Natural killer cell (primary cell): ENCODE measurements at regions not wholly inside any gene's neighbourhood (a gene's known extent, or its start where the extent isn't known, plus 50 kb on each side); places are given as distances from the start of the nearest gene placed in this dataset.

Source experiments
- ATAC-seq, 3 donors: fragments of 150-1000 bp in 2 of 3; fragments of 200-7000 bp in 1 of 3; cut with Tn5 transposase; 1 replicate in 1 of 3; 2 replicates in 2 of 3; pipeline ENCODE4 v1.10.0; 2021; ENCODE audit warnings: mild to moderate bottlenecking in 2 of 3, moderate library complexity in 2 of 3
- DNase-seq, 2 donors: peaks; one replicate each; pipeline versions ENCODE4 v3.0.0 to v3.0.0-alpha.2; 2013 to 2021; ENCODE audit warnings: mixed read lengths in 1 of 2
- H3K27ac ChIP-seq: one replicate; pipeline ENCODE4 v1.5.1; 2013; ENCODE audit warnings: mild to moderate bottlenecking, low read length
- H3K27me3 ChIP-seq: one replicate; pipeline ENCODE4 v1.6.1; 2013; ENCODE audit warnings: low read length; ENCODE audit not compliant: control insufficient read depth, insufficient read depth
- H3K36me3 ChIP-seq: one replicate; pipeline ENCODE4 v1.6.1; 2013; ENCODE audit warnings: low read length; ENCODE audit not compliant: control insufficient read depth, insufficient read depth
- H3K4me1 ChIP-seq: one replicate; pipeline ENCODE4 v1.6.1; 2013; ENCODE audit warnings: low read length; ENCODE audit not compliant: control insufficient read depth, insufficient read depth
- H3K4me3 ChIP-seq: one replicate; pipeline ENCODE4 v1.5.1; 2013; ENCODE audit warnings: low read length
- H3K9me3 ChIP-seq: one replicate; pipeline ENCODE4 v1.6.1; 2013; ENCODE audit warnings: low read length; ENCODE audit not compliant: control insufficient read depth, insufficient read depth
- H3K27ac Mint-ChIP-seq, 2 donors: one replicate each; pipeline ENCODE4 v1.8.0; 2022; ENCODE audit warnings: mild to moderate bottlenecking in 2 of 2, mixed read lengths in 2 of 2, moderate library complexity in 1 of 2
- H3K27me3 Mint-ChIP-seq, 2 donors: one replicate each; pipeline ENCODE4 v1.8.0; 2022; ENCODE audit warnings: low read depth in 2 of 2, mixed read lengths in 2 of 2
- H3K36me3 Mint-ChIP-seq: one replicate; pipeline ENCODE4 v1.8.0; 2022; ENCODE audit warnings: mixed read lengths
- H3K4me1 Mint-ChIP-seq, 2 donors: one replicate each; pipeline ENCODE4 v1.8.0; 2022; ENCODE audit warnings: mixed read lengths in 2 of 2
- H3K4me3 Mint-ChIP-seq: one replicate; pipeline ENCODE4 v1.8.0; 2022; ENCODE audit warnings: mild to moderate bottlenecking, moderate library complexity, mixed read lengths
- H3K9me3 Mint-ChIP-seq, 2 donors: one replicate each; pipeline ENCODE4 v1.8.0; 2022; ENCODE audit warnings: mixed read lengths in 2 of 2
- WGBS: methylation state at CpG from one replicate; pipeline ENCODE4 v1.1.7; 2013; ENCODE audit warnings: missing lambda C conversion rate; ENCODE audit not compliant: insufficient coverage; 5-methylcytosine and 5-hydroxymethylcytosine counted together
- intact Hi-C: fragments of 100-400 bp; cut with micrococcal nuclease; formaldehyde crosslinking; loops from one replicate; pipeline ENCODE4 v1.14.2; 2022
- TF ChIP-seq, protein P1 (sequence below): fragments of 200-600 bp; IDR thresholded peaks from one replicate; pipeline ENCODE4 v1.8.0; 2022; ENCODE audit warnings: antibody characterized with exemption

GRCh38 chr14:42676636-42677035 lies 1070.0 kb downstream of the LRFN5 start:
- Mint-ChIP-seq H3K27me3 (no peaks in the 10 kb centered on the region), H3K27ac (no peak overlapping the region), H3K9me3 (peaks cover 13 to 23% of the 10 kb centered on the region in 2 donors), H3K36me3 (no peaks in the 10 kb centered on the region), H3K4me1 (no peaks in the 10 kb centered on the region), H3K4me3 (no peak overlapping the region)
- TF ChIP-seq, protein P1, sequence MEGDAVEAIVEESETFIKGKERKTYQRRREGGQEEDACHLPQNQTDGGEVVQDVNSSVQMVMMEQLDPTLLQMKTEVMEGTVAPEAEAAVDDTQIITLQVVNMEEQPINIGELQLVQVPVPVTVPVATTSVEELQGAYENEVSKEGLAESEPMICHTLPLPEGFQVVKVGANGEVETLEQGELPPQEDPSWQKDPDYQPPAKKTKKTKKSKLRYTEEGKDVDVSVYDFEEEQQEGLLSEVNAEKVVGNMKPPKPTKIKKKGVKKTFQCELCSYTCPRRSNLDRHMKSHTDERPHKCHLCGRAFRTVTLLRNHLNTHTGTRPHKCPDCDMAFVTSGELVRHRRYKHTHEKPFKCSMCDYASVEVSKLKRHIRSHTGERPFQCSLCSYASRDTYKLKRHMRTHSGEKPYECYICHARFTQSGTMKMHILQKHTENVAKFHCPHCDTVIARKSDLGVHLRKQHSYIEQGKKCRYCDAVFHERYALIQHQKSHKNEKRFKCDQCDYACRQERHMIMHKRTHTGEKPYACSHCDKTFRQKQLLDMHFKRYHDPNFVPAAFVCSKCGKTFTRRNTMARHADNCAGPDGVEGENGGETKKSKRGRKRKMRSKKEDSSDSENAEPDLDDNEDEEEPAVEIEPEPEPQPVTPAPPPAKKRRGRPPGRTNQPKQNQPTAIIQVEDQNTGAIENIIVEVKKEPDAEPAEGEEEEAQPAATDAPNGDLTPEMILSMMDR, result no peak
- intact Hi-C loops, result no loop called here
- WGBS, result 100% methylated on average over 1 of the region's 2 CpGs
- no peaks in the 10 kb centered on the region for H3K4me1 ChIP-seq
- no peak overlapping the region for H3K27ac ChIP-seq
- H3K36me3 ChIP-seq, result no peaks in the 10 kb centered on the region
- no peaks in the 10 kb centered on the region for H3K27me3 ChIP-seq
- ATAC-seq (no peak), DNase-seq (no peak)
- H3K4me3 ChIP-seq, result no peak overlapping the region
- H3K9me3 ChIP-seq, result no peaks in the 10 kb centered on the region

GRCh38 chr14:42673963-42674362 lies 1067.3 kb downstream of the LRFN5 start:
- no peaks in the 10 kb centered on the region for H3K4me1 Mint-ChIP-seq
- H3K9me3 Mint-ChIP-seq, result peaks cover 16 to 25% of the 10 kb centered on the region in 2 donors
- Histone ChIP-seq H3K27me3 (no peaks in the 10 kb centered on the region), H3K4me1 (no peaks in the 10 kb centered on the region), H3K4me3 (no peak overlapping the region), H3K27ac (no peak overlapping the region), H3K36me3 (no peaks in the 10 kb centered on the region), H3K9me3 (no peaks in the 10 kb centered on the region)
- H3K36me3 Mint-ChIP-seq, result no peaks in the 10 kb centered on the region
- TF ChIP-seq, protein P1, result no peak
- H3K27me3 Mint-ChIP-seq, result no peaks in the 10 kb centered on the region
- no peak overlapping the region for H3K4me3 Mint-ChIP-seq
- ATAC-seq, result no peak
- H3K27ac Mint-ChIP-seq, result no peak overlapping the region
- no peak for DNase-seq
- intact Hi-C loops, result no loop called here

DNA sequence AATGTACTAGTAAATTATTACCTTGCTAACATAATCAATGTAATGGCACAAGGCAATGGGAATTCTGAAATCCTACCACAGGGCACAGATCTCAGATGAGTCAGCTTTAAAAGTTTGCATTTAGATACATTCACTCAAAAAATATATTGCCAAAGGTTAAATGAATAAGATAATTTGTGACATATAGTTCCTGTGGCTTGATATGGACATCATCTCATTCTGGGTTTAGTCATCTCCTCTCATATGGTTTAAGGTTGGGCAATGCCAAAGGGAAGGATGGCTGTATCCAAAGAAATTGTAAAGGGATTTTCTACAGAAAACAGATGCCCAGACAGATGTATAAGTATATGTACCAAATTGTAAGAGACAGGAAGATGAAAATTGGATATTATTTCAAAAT lies 1065.0 kb downstream of the LRFN5 start:
- no peaks in the 10 kb centered on the region for H3K27me3 Mint-ChIP-seq
- H3K9me3 Mint-ChIP-seq, result peaks cover 18 to 33% of the 10 kb centered on the region in 2 donors
- no peaks in the 10 kb centered on the region for H3K4me1 ChIP-seq
- TF ChIP-seq, protein P1, result no peak
- no peaks in the 10 kb centered on the region for H3K4me1 Mint-ChIP-seq
- no peak overlapping the region for H3K27ac ChIP-seq
- no peak overlapping the region for H3K27ac Mint-ChIP-seq
- no peaks in the 10 kb centered on the region for H3K36me3 Mint-ChIP-seq
- ATAC-seq, result no peak
- no peak overlapping the region for H3K4me3 Mint-ChIP-seq
- DNase-seq, result no peak
- H3K36me3 ChIP-seq, result no peaks in the 10 kb centered on the region
- no peaks in the 10 kb centered on the region for H3K9me3 ChIP-seq
- no peaks in the 10 kb centered on the region for H3K27me3 ChIP-seq
- no peak overlapping the region for H3K4me3 ChIP-seq
- intact Hi-C loops, result no loop called here

DNA sequence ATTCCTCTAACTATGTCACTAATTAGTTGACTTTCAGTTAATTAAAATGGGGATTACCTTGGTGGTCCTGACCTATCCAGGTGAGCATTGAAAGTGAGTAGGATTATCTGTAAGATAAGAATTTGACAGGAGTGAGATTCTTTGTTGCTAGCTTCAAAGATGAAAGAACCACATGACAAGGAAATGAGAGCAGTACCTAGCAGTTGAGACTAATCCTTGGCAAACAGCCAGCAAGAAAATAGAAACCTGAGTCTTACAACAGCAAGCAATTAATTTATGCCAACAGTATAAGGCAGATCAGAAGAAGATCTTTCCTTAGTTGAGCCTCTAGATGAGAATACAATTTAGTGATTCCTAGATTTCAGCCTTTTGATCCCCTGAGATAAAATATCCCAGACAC lies 1058.4 kb downstream of the LRFN5 start:
- intact Hi-C loops, result no loop called here
- H3K36me3 Mint-ChIP-seq, result peaks cover 7% of the 10 kb centered on the region

More for the DNA sequence above, 1058.4 kb downstream of the LRFN5 start:
- H3K36me3 ChIP-seq, result no peaks in the 10 kb centered on the region
- no peaks in the 10 kb centered on the region for H3K4me1 Mint-ChIP-seq
- DNase-seq (no peak), ATAC-seq (no peak)
- no peak overlapping the region for H3K4me3 Mint-ChIP-seq
- no peaks in the 10 kb centered on the region for H3K27me3 Mint-ChIP-seq
- H3K4me3 ChIP-seq, result no peak overlapping the region
- peaks cover 6% of the 10 kb centered on the region for H3K9me3 ChIP-seq
- no peaks in the 10 kb centered on the region for H3K27me3 ChIP-seq
- TF ChIP-seq, protein P1, result no peak
- H3K27ac ChIP-seq, result no peak overlapping the region
- peaks cover 14 to 30% of the 10 kb centered on the region in 2 donors for H3K9me3 Mint-ChIP-seq
- H3K27ac Mint-ChIP-seq, result no peak overlapping the region
- H3K4me1 ChIP-seq, result no peaks in the 10 kb centered on the region
